ENCODE measurements at regions not wholly inside any gene's neighbourhood (a gene's known extent, or its start where the extent isn't known, plus 50 kb on each side); places are given as distances from the start of the nearest gene placed in this dataset.
A peak's percentile ranks its signal among the peaks of the same experiment; 100 is the strongest.
"Not testable (repeated sequence)": the region's sequence is repeated elsewhere in the genome, so short reads cannot be mapped to it uniquely, and the experiment has no call there.

DNA sequence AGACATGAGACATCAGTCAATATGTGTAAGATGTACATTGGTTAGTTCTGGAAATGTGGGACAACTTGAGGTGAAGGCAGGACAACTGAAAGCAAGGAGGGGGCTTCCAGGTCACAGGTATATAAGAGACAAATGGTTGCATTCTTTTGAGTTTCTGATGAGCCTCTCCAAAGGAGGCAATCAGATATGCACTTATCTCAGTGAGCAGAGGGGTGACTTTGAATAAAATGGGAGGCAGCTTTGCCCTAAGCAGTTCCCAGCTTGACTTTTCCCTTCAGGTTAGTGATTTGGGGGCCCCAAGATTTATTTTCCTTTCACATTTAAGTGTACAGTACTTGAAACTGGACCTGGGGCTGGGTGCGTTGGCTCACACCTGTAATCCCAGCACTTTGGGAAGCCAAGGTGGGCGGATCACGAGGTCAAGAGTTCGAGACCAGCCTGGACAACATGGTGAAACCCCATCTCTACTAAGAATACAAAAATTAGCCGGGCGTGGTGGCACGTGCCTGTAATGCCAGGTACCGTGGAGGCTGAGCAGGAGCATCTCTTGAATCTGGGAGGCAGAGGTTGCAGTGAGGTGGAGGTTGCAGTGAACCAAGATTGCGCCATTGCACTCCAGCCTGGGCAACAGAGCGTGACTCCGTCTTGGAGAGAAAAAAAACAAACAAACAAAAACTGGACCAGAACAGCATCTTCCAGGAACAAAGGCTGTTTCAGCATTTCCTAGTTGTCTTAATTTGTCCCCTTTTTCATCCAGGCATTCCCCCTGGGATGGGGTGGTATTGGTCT, 130.9 kb upstream of the ZNF746 start:
- not testable (repeated sequence) for DNase-seq

DNA sequence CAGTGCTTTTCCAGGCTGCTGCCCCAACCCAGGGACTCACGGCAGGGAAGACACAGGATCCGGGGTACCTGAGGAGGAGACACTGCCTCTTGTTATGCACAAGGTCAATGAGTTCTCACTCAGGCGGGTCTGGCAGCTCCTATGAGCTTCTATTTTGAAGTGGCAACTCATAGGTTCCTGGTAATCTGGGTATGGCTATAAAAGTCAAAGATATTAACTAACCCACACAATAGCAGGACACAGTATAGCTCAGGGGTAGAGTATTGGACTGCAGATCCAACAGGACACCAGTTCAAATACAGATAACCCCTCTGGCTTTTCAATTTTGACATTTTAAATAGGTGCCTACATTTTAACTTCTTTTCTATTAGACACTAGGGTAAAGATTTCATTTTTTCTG, 130.3 kb upstream of the ZNF746 start:
- no peak for DNase-seq

DNA sequence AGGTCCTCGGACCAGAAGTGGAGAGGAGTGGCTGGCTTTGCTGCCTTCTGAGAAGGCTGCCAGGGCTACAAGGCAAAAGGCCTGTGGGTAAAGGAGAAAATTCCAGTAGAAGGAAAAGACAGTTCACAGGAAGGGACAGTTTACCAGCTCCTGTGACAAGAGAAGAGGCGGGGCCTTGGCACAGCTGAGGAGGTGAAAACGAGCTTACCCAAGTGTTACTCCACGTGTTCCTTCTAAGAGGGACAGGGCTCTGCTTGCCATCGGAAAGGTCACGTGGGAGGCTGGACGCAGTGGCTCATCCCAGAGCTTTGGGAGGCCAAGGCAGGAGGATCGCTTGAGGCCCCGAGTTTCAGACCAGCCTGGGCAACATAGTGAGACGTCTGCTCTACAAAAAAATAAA, 129.4 kb upstream of the ZNF746 start:
- no peak for DNase-seq

DNA sequence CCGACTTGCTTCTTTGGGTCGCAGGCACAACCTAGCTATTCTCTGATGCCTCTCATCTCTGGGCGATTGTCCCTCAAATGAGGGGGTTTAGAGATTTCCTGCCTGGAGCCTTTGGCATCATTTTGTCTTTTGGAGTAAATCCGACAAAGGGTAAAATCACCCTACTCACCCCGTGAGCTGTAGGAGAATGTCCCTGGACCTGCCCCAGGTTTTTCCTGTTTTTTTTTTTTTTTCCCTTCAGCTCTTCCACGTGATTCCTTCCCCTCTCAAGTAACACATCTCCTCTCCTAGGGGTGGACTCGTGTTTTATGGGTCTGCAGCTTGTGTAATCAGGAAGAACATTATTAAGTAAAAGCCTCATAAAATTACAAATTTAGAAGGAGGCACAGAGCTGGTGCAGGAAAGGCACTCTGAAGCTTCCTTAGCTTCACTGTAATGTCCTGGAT, 128.4 kb upstream of the ZNF746 start:
- DNase-seq: no peak

DNA sequence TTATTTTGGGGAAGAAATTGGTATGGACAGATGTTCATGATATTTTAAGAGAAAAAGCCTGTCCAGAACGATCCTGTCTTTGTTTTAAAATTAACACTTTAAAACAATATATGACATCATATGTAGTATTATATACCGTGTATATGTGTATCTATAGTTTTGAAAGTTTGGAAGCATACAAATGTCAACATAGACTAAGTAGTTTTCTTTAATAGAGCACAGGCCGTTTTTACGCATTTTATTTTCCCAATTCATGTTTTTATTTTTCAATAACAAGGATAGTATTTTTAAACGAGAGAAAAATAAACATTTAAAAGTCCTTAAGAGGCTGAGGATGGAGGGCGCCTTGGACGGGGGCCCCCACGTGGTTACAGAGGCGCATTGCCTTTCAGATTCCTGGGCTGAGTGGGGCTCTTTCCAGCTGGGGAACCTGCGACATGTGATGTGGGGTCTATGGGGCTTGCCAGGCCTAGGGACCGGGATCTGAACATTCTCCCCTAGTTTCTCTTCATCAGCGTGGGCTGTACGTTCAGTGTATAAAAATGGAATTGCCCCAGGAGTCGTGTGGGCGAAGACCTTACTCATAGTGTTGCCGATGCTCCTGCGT, 127.8 kb upstream of the ZNF746 start:
- DNase-seq: peak; percentile 59

DNA sequence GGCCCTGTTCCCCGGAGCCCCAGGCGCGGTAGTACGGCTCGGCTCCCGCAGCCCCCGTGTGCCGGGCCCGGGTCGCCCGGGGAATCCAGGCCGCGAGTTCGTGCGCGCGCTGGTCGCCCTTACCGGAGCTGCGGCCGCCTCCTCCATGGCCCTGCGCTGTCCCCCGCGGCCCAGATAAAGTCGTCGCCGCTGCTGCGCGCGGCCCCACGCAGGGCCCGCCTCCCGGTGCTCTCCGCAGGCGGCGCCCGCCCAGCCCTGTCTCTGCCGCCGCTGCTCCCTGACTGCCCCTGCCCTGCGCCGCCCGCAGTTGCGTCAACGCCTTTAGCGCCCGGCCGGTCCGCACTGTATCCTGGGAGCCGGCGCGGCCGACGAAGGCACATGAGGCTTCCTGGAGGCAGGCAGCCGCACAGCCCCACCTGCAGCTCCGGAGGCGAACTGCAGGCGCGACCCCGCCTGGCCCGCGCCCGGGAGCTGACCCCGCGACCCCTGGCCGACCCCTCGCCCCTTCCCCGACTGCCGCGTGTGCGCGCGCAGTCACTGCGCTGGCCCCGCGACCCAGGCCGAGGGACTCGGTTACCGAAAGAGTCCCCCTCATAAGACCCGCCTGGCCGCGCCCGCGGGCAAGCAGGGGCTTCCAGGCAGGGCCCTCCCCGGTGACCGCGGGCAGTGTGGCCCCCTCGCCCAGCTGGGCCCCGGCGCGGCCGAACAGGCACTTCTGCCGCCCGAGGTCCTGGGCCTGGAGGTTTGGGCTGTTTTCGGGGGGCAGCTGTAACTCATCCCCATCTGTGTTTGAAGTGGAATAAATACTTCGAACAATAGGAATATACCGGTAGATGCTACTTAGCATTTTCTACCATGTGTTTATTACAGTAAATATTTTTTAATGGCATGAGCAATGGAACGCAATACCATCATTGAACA, 127.1 kb upstream of the ZNF746 start:
- DNase-seq: peak; percentile 97

DNA sequence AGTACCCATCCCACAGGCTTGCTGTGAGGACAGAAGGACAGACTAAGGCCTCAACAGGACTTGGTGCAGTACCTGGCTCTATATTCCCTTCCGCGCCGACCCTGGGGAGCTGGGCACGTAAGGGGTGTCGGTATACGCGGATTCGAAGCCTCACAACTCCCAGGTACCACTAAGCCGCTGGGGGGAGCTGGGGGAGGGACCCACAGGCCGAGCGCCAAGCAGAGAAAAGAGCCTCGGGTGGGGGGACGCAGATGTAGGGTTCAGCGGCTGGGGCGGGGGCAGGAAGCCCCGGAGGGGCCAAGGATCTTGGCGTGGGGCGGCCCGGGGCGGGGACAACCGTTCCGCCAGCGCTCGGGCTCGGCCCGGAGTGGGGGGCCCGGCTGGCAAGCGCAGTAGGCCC, 126.4 kb upstream of the ZNF746 start:
- DNase-seq: peak; percentile 7

DNA sequence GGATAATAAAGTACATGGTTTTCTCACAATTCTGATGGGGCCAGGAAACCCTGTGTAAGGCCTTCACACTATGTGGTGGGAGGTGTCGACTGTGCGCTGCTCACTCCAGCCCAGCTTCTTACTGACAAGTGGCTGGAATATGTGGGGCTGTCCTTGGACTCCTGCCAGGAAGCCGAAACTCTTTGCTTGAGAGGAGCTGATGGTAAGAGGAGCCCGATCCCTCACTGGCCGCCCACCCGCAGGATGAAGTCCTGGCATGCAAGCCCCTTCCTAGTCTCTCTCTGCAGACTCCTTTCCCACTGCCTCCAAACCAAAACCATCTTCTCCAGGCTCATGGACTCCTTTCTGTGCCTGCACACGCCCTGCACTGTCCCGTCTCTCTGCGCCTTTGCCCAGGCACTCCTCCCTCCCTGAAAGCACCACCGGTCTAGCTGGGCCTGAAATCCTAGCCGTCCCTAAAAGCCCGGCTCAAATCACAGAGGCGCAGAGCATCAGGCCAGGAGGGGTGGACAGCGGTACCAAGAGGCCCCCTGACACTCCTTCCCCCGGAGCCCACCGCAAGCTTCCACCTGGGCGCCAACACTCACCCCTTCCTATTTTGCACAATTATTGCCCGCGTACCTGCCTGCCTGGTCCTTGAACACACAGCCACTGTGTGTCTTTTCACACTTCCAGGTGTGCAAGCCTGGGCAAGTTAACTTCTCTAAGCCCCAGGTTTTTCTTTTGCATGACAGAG, 125.8 kb upstream of the ZNF746 start:
- not testable (repeated sequence) for DNase-seq

DNA sequence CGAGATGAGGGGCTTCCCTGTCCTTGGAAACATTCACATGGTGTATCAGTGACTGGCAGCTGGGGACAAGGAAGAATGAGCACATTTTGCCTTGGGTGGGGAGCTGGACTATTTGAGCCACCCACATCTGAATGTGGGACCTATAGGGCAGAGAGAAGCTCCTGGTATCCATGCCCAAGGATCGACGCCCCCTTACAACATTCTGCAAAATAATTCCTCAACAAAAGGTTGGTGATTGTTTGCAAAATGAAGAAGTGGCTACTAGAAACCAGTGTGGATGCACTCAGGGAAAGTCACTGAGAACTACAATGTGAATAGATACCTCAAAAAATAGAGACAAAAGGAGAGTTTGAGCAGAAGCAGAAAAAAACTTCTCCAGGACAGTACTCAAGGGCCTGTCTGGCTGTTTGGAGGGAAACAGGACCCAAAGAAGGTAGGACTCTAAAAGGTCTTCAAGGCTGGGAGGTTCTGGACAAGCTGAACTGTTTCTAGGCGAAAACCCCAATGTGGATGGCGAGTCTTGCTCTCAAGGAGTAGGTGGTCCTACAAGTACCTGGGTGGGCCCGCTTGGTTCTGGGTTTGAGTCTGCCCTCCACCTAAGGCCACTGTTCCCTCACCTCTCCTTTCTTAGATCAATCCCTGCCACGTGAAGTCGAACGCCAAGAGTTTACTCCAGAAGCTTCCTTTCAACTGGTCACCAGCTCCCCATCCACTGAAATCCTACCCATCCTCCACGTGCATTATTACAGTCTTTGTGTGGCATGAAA, 125.0 kb upstream of the ZNF746 start:
- DNase-seq: peak; percentile 42

DNA sequence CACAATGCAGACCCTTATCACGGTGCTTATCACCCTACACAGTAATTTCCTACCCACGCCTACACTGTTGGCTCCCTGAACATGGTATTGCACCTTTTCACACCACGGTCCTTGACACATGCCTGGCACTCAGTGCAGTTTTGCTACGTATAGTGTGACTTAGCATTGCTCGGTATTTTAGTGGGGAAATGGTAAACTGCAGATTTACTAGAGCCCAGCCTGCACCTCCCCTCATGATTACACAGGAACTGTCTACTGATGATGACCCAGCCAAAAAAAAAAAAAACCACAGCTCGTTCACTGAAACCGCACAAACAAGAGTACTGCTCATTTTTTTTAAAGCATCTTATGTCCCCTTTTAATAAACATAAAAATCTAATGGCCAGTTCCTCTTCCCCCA, 124.2 kb upstream of the ZNF746 start:
- DNase-seq: peak; percentile 31

DNA sequence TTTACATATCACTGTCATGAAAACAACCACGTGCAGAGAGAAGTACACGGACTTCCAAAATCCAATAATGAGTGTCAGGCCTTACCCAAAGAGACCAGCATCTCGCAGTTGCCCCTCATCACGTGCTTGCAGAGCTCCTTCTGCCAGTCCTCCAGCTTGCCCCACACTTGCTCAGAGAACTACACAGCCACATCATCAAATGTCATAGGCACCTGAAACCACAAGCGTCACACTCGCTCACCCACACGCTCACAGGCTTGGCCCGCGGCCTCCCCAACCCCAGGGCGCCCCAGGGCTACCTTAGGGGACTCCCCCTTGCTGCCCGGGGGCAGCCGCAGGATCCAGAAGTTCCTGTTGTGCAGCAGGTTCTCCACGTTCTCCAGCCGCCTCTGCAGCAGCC, 123.4 kb upstream of the ZNF746 start:
- DNase-seq: no peak

DNA sequence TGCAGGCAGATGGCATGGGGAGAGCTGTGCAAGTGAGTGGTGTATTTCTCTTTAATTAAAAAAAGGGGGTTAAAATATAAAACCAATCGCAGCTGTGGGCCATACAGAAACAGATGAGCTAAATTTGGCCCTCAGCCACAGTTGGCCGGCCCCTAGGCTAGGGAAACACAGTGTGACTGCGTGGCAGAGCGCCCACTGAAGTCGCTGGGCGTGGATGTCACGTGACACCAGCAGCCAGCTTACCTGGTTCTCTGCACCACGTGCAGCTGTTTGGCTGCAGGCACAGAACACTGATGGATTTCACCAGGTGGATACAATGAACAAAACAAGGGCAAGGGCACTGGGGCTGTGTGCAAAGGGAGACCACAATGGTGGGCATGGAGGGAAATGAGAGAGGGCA, 119.3 kb upstream of the ZNF746 start:
- DNase-seq: no peak

DNA sequence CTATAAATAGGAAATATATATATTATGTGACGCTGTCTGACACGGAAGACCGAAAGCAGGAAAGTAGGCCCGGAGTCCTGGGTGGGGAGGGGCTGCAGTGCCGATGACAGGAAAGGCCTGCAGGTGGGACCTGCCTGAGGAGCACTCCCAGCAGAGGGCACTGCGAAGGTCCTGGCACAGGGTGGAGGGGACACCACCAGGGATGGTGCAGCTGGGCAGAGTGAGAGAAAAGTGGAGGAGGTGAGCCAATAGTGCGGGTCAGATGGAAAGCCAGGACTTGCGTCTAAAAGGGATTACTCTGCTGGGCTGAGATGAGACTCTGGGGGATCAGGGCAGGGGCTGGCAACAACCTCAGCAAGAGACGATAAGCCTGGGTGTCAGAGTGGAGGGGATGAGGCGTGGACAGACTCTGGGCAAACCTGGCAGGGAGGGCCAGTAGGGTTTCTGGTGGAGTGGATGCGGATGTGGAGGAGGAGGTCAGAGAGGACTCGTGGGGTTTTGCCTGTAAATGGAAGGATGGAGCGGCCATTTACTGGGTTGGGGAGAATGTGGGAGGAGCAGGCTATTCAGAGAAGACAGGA, 118.2 kb upstream of the ZNF746 start:
- DNase-seq: no peak

DNA sequence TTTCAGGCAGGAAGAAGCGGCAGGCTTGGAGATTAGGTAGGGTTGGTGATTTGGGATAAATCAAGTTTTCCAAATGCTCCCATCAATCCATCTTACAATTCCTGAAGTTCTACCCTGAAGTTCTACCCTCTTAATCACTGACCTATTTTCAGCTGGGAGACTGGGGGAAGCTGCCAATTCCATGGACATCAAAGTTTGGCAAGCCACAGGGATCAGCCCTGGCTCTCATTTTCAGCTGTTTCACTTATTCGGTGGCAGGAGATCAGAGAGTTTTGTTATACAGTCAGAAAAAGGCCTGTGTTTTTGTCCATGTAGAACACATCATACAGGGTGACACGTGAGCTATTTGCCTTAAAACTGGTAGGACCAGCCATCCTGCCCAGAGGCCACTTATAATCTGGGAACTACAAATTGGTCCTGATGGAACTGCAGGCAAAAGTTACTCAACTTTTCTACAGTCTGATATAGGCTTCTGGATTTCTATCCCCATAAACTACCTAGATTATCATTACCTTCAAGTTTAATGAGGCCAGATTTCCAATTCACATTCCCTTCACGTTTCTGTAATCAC, 112.9 kb upstream of the ZNF746 start:
- no peak for DNase-seq

DNA sequence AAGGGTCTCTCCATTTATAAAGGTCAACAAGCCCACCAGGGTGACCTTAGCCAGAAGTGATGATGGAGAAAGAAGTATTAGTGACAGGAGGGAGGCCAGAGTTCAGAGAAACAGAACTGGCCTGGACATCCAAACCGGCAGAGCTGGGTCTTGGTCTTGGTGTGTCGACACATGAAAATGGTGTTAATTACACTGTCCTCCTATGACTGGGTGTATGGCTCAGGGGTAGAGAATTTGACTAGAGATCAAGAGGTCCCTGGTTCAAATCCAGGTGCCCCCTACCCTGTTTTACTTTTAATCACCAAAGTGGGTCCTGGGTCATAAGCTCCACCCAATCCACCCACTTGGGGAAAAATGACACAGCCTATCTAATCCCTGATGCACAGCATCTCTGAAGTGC, 110.6 kb upstream of the ZNF746 start:
- DNase-seq: no peak

DNA sequence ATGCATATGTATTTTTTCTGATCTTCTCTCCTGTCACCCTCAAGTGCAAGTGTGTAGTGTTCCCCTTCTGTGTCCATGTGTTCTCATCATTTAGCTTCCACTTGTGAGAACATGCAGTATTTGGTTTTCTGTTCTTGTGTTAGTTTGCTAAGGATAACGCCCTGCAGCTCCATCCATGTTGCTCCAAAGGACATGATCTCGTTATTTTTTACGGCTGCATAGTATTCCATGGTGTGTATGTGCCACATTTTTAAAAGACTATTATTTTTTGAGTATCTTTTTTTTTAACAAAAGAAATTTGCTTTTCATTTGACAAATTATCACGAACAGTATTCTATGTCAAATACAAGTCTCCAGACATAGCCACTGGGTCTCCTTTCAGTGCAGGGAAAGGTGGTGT, 110.1 kb upstream of the ZNF746 start:
- DNase-seq: no peak

DNA sequence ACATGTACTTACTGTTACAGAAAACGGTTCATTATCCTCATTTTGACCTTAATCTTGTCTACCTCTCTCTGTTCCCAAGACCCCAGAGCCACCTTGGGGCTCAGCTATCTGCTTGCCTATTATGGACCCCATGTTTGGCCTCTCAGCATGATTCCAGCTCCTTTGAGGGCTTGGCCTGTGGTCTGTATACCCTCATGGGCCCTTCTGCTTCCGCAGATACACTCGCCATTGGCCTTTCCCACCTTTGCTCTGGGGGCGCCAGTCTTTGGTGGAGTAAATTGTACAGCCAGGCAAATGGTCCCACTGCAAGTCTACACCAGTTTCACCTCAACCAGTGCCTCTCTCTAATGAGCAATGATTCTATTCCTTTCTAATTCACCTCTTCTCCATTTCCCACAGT, 109.2 kb upstream of the ZNF746 start:
- no peak for DNase-seq

DNA sequence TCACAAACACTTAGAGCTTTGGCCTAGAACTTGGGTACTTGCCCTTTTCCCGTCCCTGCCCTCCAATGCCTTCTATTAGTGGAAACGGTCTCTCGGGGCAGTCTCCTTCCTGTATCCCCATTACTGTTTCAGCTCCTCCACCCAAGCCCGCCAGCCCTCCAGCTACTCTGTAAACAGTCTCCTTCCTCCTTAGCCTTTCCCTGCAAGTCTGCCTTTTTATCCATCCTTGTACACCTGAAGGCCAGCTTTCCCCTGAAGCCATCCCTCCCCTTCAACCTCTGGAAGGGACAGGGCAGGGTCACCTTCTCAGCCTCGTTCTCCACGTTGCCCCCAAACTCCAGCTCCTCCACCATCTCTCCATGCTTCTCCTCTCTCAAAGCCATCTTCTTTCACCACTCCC, 108.1 kb upstream of the ZNF746 start:
- no peak for DNase-seq

DNA sequence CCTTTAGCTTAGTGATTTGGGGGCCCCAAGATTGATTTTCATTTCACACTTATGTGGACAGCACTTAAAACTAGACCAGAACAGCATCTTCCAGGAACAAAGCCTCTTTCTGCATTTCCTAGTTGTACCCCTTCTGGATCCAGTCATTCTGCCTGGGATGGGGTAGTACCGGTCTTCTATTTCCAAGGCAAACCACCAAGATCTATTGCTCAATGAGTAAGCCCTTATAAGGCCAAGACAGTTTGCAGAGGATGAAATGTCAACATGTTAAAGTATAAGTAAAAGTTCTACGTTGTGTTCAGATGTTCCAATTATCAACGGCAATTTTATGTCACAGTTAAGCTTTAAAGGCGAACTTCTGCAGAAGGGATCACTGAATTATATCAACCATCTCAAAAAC, 106.9 kb upstream of the ZNF746 start:
- DNase-seq: no peak

DNA sequence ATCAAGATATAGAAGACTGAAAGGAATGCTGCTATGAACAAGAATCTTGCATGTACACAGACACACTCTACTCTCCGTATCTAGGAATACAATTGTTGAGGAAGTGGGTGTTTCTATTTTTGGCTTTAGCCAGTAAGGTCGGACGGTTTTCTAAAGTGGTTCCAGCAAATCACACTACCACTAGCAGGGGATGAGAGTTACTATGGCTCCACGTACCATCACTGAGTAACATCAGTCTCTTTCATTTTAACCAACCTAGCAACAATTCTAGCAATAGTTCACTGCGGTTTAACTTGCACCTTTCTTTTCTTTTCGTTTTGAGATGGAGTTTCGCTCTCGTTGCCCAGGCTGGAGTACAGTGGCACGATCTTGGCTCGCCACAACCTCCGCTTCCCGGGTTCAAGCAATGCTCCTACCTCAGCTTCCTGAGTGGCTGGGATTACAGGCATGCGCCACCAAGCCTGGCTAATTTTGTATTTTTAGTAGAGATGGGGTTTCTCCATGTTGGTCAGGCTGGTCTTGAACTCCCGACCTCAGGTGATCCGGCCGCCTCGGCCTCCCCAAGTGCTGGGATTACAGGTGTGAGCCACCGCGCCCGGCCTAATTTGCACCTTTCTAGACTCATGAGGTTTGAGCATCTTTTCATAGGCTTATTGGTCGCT, 103.2 kb upstream of the ZNF746 start:
- DNase-seq: not testable (repeated sequence)
